ENCODE measurements at regions not wholly inside any gene's neighbourhood (a gene's known extent, or its start where the extent isn't known, plus 50 kb on each side); places are given as distances from the start of the nearest gene placed in this dataset.
"Not testable (repeated sequence)": the region's sequence is repeated elsewhere in the genome, so short reads cannot be mapped to it uniquely, and the experiment has no call there.

GRCh38 chr6:11409371-11409770, 128.2 kb upstream of the TMEM170B start:
- no peak for DNase-seq (ENCODE audit: low read depth)

- no peak for DNase-seq (ENCODE audit: low read depth)
These were observed 130.1 kb upstream of the TMEM170B start for GRCh38 chr6:11407414-11407813.

- no peak for DNase-seq (ENCODE audit: low read depth)
These were observed 132.7 kb upstream of the TMEM170B start for GRCh38 chr6:11404838-11405237.

- DNase-seq (ENCODE audit: low read depth), result no peak
These were observed 133.5 kb upstream of the TMEM170B start for GRCh38 chr6:11404081-11404480.

- no peak for DNase-seq (ENCODE audit: low read depth)
These were observed 134.4 kb upstream of the TMEM170B start for GRCh38 chr6:11403035-11403601.

- DNase-seq (ENCODE audit: low read depth), result not testable (repeated sequence)
These were observed 135.0 kb upstream of the TMEM170B start for GRCh38 chr6:11402581-11402980.

- not testable (repeated sequence) for DNase-seq (ENCODE audit: low read depth)
These were observed 135.6 kb upstream of the TMEM170B start for GRCh38 chr6:11401954-11402353.

GRCh38 chr6:11398451-11399326, 138.9 kb upstream of the TMEM170B start:
- no peak for DNase-seq (ENCODE audit: low read depth)

- no peak for DNase-seq (ENCODE audit: low read depth)
These were observed 139.7 kb upstream of the TMEM170B start for GRCh38 chr6:11397622-11398450.

- no peak for DNase-seq (ENCODE audit: low read depth)
These were observed 140.7 kb upstream of the TMEM170B start for GRCh38 chr6:11396860-11397259.

GRCh38 chr6:11393713-11394627, 143.6 kb upstream of the TMEM170B start:
- peak; percentile 54 for DNase-seq (ENCODE audit: low read depth)

- no peak for DNase-seq (ENCODE audit: low read depth)
These were observed 144.6 kb upstream of the TMEM170B start for GRCh38 chr6:11392778-11393507.

GRCh38 chr6:11391934-11392777, 145.4 kb upstream of the TMEM170B start:
- no peak for DNase-seq (ENCODE audit: low read depth)

GRCh38 chr6:11389977-11390376, 147.6 kb upstream of the TMEM170B start:
- DNase-seq (ENCODE audit: low read depth), result no peak

GRCh38 chr6:11388983-11389944, 148.3 kb upstream of the TMEM170B start:
- DNase-seq (ENCODE audit: low read depth), result no peak

- no peak for DNase-seq (ENCODE audit: low read depth)
These were observed 149.7 kb upstream of the TMEM170B start for GRCh38 chr6:11387707-11388430.

GRCh38 chr6:11386726-11387125, 150.8 kb upstream of the TMEM170B start:
- DNase-seq (ENCODE audit: low read depth), result no peak

Measured in HT1080 (cell line).